ENCODE measurements at regions not wholly inside any gene's neighbourhood (a gene's known extent, or its start where the extent isn't known, plus 50 kb on each side); places are given as distances from the start of the nearest gene placed in this dataset.
"Not testable (repeated sequence)": the region's sequence is repeated elsewhere in the genome, so short reads cannot be mapped to it uniquely, and the experiment has no call there.

DNA sequence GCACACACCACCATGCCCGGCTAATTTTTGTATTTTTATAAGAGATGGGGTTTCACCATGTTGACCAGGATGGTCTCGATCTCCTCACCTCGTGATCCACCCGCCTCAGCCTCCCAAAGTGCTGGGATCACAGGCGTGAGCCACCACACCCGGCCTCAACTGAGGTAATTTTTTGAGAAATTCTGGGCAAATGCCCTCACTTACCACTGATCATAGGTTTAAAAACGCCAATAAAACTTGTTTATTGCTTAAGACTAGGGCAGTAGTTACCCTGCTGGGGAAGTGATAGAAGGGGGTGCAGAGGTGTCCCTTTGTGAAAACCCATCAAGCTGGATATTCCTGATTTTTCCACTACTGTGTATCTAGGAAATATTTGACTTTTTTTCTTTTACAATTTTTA lies 196.3 kb downstream of the BCAS1 start:
- intact Hi-C loops (cut with DNase I): loop anchor here (5.0 kb wide), 1 partner anchor 292 kb away; no protein-coding TSS in a partner anchor
- DNase-seq (ENCODE audit: low spot score): no peak

DNA sequence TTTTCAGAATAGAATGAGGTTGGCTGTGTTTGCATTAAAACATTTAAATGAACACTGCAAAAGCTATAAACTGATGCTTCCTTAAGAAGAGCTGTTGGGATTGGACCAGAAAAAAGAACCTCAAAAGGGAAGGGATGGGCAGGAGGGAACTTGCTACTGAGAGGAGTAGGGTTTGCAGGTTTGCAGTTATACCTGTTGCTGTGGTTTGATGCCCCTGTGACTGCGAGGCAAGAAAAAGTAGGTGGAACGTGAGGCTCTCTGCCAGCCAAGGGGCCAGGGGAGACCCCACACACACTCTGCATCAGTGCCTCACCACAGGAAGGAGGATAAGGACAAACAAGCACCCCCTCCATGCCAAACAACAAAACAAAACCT lies 197.2 kb downstream of the BCAS1 start:
- intact Hi-C loops (cut with DNase I): loop anchor here (5.0 kb wide), 1 partner anchor 291 kb away; no protein-coding TSS in a partner anchor
- DNase-seq (ENCODE audit: low spot score): no peak

DNA sequence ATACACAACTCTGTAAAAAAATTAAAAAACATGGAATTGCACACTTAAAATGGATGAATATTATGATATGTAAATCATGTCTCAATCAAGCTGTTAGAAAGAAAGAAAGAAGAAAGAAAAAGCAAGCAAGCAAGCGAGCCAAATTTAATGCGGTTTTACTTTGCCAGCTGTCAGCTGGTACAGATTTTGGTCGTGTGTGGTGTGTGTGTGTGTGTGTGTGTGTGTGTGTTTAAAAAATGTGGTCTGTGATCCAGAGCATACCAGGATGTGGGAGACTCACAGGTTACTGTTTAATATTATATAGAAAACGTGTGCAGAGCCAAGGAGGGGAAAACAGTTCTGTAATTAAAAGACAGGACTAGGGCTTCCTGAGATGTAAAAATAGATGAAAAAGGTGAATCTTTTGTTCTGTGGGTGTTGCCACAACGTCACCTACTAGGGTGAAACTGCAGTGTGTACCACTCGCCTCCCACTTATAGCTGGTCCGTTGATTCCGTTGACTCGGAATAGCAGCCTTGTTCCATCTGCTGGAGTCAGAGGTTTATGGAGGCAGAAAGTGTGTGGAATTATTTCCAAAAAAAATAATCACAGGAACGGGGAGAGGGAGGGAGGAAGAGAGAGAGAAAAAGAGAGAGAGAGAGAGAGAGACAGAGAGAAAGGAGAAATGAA lies 197.7 kb downstream of the BCAS1 start:
- no peak for DNase-seq (ENCODE audit: low spot score)
- intact Hi-C loops (cut with DNase I): loop anchor here (5.0 kb wide), 1 partner anchor 290 kb away; no protein-coding TSS in a partner anchor

DNA sequence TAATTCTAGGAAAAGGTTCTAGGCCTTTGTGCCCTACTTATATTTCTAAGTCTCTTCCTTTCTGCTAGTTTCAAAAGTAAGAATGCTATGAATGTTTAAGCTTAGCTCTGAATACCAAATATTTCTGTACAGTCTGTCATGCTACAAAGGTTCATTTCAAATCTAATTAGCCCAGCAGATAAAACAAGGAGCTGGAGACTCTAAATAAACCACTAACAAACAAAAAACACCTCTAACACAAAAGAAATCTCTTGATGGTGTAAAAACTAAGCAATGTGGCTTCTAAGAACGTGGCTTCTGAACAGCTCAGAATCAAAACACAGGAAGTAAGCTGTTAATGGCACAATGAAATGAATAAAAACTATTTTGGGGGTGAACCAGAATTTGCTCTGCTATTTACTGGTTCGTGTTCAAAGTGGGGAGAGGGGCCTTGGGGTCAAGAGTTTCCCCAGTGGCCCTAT lies 198.3 kb downstream of the BCAS1 start:
- intact Hi-C loops (cut with DNase I): loop anchor here (5.0 kb wide), 1 partner anchor 290 kb away; no protein-coding TSS in a partner anchor
- DNase-seq (ENCODE audit: low spot score): no peak

DNA sequence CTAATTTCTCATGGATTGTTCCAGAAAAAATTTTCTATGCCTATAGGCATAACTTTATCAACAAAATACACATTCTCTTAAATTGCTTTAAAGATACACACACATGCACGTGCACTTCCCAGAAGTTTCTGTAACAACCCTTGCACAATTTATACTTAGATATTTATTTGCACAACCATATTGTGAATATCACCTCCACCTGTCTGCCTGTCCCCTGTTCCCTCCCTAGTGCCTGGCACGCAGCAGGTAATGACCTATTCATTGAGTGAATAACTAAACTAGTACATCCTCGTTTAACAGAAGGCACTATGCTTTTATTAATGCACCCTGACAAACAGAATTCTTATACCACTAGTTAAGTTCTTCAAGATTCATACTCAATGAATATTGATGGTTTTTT lies 198.9 kb downstream of the BCAS1 start:
- DNase-seq (ENCODE audit: low spot score): no peak
- intact Hi-C loops (cut with DNase I): loop anchor here (5.0 kb wide), 1 partner anchor 289 kb away; no protein-coding TSS in a partner anchor

DNA sequence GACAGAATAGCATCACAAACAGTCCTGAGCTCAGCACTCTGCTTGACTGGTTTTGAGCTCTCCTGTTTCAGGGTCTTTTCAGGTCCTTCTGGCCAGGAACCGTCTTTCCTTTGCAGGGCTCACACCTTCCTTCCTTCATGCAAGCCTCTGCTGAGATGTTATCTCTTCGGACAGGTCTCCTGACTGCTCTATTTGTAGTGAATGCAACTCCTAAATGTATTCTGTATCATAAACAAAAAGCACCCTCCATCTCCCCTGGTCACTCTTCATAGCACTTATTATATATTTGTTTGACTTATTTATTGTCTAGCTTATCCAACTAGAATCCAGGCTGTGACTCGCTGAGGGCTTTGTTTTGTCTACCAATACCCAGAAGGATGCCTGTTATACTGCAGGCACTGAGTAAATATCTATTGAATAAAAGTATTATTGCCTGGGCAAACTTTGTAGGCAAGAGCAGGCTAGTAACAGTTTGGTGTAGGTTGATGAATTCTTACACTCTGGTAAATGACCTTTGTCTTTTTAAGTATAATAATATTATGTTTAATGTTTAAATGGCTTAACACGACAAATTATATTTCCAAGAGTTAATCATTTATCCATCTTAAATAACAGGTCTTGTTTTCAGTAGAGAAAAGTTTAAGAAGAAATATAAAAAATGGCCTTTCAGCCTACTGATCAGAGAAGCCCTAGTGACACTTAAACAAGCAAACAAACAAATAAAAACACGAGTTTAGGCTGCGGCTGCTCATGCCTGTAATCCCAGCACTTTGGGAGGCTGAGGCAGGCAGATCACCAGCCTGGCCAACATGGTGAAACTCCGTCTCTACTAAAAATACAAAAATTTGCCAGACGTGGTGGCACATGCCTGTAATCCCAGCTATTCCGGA lies 199.7 kb downstream of the BCAS1 start:
- DNase-seq (ENCODE audit: low spot score): no peak
- intact Hi-C loops (cut with DNase I): loop anchor here (5.0 kb wide), 1 partner anchor 288 kb away; no protein-coding TSS in a partner anchor

DNA sequence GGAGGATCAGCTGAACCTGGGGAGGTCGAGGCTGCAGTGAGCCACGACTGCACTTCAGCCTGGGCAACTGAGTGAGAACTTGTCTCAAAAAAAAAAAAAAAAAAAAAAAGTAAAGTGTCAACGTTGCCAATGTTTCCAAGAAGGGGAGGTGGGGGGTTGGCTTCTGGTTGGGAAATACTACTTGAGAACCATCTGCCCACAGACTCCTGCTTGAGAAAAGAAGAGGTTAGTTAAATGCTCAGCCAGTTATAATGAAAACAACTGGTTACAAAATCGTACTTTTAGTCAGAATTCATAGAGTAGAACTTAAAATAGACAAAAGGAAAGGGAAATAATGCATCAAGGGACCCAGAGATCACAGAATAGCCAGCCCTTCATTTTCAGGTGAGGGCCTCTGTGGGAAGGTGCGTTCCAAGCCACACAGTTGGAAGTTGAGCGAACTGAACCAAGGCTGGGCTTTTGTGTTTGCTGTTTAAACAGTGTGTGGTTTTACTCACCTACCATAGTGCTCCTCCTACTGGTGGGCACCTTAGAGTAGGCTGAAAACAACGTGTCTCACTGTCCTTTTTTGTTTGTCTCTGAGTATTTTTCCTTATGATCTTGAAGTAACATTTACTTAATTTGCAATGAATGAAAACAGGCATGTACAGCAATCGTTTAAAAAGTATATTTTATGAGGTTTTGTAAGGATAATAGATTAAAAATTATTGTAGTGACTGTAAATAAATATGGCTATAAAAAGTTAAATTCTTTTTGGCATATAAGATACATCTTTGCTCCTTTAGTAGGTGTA lies 200.7 kb downstream of the BCAS1 start:
- DNase-seq (ENCODE audit: low spot score): no peak
- intact Hi-C loops (cut with DNase I): loop anchor here (5.0 kb wide), 2 partner anchors 42 to 287 kb away; no protein-coding TSS in a partner anchor

DNA sequence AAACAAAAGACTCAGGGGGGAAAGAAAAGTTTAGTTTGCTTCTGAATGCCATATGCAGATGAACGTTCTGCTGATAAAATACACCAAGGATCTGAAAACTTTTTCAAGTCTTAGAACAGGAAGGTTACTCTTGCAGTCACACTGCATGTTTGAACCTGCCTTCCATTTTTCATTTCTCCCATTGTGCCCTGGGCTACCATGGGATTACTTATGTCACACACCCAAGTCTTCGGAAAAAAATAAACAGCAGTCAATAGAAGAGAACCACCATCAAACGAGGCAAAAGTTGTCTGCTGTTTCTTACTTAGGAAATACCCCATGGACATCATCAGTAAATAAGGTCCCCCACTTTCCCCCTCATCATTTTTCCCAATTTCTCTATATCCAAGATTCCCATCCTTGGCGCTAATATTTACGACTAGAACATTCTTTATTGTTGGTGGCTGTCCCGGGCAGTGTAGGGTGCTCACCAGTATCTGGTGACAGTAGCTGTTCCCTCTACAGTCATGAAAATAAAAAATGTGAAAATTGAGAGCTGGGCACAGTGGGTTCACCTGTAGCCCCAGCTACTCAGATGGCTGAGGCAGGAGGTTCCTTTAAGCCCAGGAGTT lies 202.5 kb downstream of the BCAS1 start:
- DNase-seq (ENCODE audit: low spot score): no peak
- intact Hi-C loops (cut with DNase I): loop anchor here (5.0 kb wide), 1 partner anchor 41 kb away; no protein-coding TSS in a partner anchor

DNA sequence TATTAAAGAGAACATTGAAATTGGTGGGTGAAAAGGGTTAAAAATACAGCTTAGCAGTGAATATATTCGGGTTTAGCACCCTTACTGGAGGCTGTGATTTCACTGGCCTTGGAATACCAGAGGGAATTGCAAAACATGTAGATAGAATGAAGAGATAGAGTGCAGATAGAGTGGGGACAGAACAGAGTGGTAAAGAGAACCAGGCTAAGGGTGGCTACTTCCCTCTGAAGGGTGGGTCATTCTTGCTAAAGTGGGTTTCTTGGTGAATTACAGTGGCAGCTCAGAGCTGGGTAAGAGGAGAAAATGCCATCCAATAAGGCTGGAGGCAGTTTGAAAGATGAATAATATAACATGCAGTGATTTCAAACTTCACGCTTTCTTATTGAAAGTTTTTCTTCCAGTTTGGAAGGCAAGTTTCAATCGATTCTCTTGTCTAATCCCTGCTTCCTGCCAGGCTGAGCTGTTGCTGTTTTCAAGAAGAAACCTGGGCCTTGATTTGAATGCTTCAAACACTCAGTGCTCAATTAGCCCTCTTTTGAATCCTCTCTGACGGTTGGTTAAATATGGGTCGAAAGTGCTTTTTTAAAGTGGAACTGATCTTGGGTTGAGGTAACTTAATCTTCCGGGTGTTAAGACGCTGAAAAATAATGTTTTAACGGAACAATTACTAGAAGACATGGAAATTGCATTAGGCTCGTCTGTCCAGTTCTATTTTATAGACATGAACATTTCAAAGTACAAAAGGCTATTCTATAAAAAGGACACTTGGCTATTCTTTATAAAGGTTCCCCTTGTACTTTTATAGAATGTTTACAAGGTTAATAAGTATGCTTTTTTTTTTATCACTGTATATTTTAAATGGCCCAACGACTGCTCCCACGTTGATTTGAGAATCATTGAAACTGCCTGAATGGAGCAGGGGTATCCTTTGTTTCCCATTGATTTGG lies 203.3 kb downstream of the BCAS1 start:
- intact Hi-C loops (cut with DNase I): loop anchor here (5.0 kb wide), 1 partner anchor 40 kb away; no protein-coding TSS in a partner anchor
- no peak for DNase-seq (ENCODE audit: low spot score)

DNA sequence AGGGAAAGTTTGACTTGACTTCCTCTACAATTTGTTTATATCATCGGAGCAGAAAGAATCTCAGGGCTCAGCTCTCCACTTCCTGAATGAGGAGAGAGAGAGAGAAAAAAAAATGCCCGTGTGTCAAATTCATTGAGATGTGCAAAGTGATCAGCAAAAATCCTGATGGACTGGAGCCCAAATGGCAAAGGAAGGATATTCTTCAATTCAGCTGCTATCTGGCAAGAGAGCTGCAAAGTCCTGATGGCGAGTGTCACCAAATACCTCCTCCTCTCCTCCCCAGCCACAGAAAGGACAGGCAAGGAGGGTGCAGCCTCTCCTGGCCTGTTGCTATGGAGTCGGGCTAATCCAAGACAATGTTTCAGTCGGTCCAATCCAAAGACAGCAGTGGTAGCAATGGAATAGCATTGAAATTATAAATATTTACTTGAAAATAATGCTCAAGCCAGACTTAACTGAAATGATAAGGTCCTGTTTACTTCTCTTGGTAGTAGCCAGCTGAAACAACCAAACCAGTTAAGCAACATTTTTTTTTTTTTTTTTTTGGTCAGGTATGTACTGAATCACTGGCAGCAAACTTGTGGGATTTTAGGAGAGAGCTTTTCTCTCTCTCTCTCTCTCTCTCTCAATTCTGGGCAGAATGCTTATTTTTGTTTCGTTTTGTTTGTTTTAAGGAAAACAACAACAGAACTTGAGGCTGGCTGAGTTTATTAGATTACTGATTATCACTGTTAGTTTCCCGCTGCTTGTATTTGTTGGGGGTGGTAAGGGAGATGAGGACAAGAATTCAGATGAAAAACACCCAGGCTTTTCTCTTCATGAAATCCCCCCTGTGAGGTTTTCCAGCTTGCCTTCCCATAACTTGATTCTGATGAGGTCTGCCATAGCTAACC lies 204.2 kb downstream of the BCAS1 start:
- intact Hi-C loops (cut with DNase I): loop anchor here (5.0 kb wide), 1 partner anchor 39 kb away; no protein-coding TSS in a partner anchor
- no peak for DNase-seq (ENCODE audit: low spot score)

DNA sequence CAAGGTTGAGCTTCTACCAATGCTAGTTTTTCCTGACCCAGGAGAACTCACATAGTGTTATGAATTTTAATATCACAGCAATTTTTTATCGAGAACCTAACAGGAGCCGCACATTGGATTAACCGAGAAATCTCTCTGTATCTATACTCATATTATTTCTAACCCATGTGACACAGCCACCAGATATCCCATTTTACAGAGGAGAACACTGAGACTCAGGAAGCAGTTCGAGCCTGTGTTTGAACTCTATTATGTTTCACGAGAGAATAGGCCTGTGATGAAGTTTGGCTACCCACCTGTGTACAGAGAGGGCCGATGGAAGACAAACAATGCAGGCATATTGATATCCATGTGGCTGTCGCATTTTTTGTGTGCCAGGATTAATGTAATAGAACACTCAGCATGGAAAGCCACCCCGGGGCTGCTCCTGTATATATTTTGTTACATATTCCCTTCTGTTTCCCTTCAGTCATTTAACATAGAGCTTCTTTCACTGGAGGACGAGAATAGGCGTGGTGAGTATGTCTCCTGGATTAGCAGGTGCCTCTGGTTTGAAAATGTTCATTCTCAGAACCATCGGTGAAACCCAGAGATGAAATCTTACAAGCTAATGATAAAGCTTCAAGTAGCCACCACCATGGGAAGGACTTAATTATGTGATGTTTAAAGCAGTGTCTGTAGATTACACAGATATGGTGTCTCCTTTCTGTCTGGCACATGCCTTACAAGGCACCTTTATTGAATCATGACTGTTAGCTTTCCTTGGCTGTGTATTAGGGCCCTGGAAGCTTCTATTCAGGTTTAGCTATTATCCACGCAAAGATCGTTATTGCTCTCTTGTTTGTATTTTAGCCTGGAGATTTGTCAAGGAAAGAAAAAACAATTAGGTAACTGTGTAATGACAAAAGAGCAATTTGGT lies 205.4 kb downstream of the BCAS1 start:
- intact Hi-C loops (cut with DNase I): loop anchor here (5.0 kb wide), 1 partner anchor 38 kb away; no protein-coding TSS in a partner anchor
- not testable (repeated sequence) for DNase-seq (ENCODE audit: low spot score)

DNA sequence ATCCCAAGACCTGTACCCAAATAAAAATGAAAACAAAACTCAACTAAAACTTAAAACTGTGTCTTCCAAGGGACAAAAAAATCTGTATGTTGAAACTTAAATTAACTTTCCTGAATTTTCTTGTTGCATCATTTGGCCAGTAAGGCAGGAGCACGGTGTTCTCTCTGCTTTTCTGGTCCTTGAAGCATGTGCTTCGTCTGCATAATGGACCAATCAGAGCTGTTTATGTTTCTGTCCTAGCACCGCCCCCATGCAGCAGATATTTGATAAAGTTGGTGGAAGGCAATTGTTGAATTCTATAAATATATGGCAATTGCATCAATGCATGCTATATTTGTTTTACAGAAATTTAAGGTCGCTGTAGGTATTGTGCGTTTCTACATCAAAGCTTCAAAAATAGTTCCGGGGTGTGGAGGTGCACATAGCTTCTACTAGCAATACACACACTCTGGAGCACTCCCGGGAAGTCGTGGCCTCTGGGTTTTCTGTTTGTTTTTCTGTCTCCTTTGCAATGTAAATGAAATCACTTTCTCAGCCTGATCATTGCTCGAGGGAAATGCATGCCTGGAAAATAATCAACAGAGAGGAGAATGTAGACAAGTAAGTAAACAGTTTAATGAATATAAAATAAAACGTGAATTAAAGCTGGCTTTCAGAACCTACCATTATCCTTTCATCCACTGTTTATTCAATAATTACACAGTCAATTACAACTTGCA lies 206.3 kb downstream of the BCAS1 start:
- DNase-seq (ENCODE audit: low spot score); intact Hi-C loops (cut with DNase I): not testable (repeated sequence)

DNA sequence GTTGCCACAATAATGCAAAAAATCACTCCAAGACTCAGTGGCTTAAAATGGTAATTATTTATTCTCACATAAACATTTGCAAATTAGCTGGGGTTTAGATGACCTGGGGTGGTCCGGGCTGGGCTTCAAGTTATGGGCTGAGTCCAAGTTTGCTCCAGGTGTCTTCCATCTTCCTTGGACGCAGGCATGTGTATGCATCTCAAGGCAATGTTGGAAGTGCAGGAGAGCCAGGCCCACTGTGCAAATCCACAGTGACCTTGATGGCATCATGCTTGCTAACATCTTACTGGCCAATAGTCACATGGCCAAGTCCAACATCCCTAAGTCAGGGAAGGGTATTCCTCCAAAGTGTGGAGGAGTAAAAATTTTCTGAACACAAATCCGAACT lies 206.9 kb downstream of the BCAS1 start:
- DNase-seq (ENCODE audit: low spot score); intact Hi-C loops (cut with DNase I): not testable (repeated sequence)

DNA sequence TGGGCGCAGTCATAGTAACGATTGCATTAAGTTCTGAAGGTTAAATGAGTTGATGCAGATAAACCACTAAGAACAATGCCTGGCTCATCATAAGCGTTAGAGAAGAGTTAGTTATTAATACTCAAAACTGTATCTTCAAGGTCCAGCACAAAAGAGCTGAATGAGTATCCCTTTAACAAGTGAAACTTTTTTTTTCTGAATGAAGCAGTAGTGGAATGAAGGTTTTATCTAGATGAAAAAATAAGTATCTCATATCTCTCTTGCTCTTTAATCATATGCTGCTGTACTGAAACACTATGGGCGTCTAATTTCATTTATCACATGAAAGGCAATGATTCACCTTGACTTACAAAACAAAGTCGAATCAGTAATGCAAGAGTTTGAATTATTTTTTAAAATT lies 207.4 kb downstream of the BCAS1 start:
- intact Hi-C loops (cut with DNase I); DNase-seq (ENCODE audit: low spot score): not testable (repeated sequence)

DNA sequence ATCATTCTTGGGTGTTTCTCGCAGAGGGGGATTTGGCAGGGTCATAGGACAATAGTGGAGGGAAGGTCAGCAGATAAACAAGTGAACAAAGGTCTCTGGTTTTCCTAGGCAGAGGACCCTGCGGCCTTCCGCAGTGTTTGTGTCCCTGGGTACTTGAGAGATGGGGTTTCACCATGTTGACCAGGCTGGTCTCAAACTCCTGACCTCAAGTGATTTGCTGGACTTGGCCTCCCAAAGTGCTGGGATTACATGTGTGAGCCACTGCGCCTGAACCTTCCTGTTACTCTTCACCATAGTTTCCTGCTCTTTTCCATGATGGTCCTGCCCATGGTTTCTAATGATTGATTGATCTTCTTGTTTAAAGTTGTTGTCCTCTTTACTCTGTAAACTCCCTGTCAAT lies 207.9 kb downstream of the BCAS1 start:
- intact Hi-C loops (cut with DNase I); DNase-seq (ENCODE audit: low spot score): not testable (repeated sequence)

Measured in cardiac septum (tissue), 1 donor.